Activated CD8-positive, alpha-beta T cell treated with anti-CD3 and anti-CD28 coated beads for 36 hours (primary cell): ENCODE measurements at regions not wholly inside any gene's neighbourhood (a gene's known extent, or its start where the extent isn't known, plus 50 kb on each side); places are given as distances from the start of the nearest gene placed in this dataset.

Experiments
- ATAC-seq: fragments of 200-7000 bp; cut with Tn5 transposase; one replicate; pipeline ENCODE4 v1.10.0; 2021; ENCODE audit warnings: mild to moderate bottlenecking, moderate library complexity
- CTCF ChIA-PET: fragments of 350-600 bp; sonication (Branson Sonifier 250); formaldehyde crosslinking; loops from one replicate; lab custom pipeline; 2021; ENCODE audit warnings: antibody characterized with exemption; lab: Charles Lee
- POLR2A ChIA-PET: fragments of 350-600 bp; sonication (Branson Sonifier 250); formaldehyde crosslinking; loops from one replicate; lab custom pipeline; 2021; ENCODE audit warnings: antibody characterized with exemption; lab: Charles Lee
- DNase-seq: peaks from one replicate; pipeline ENCODE4 v3.0.0-alpha.2; 2020
- H3K27ac Mint-ChIP-seq: one replicate; pipeline ENCODE4 v1.8.0; 2021; ENCODE audit warnings: mild to moderate bottlenecking, mixed read lengths
- H3K27me3 Mint-ChIP-seq: one replicate; pipeline ENCODE4 v1.8.0; 2021; ENCODE audit warnings: mixed read lengths
- H3K36me3 Mint-ChIP-seq: one replicate; pipeline ENCODE4 v1.8.0; 2021; ENCODE audit warnings: low read depth, mixed read lengths
- H3K4me1 Mint-ChIP-seq: one replicate; pipeline ENCODE4 v1.8.0; 2021; ENCODE audit warnings: low read depth, mixed read lengths
- H3K4me3 Mint-ChIP-seq: one replicate; pipeline ENCODE4 v1.8.0; 2021; ENCODE audit warnings: mild to moderate bottlenecking, moderate library complexity, mixed read lengths
- H3K9me3 Mint-ChIP-seq: one replicate; pipeline ENCODE4 v1.8.0; 2021; ENCODE audit warnings: mixed read lengths
- CTCF ChIP-seq: fragments of 200-600 bp; IDR thresholded peaks from one replicate; pipeline ENCODE4 v1.8.0; 2022; ENCODE audit warnings: antibody characterized with exemption, mild to moderate bottlenecking
- intact Hi-C: fragments of 100-400 bp; cut with micrococcal nuclease; formaldehyde crosslinking; loops from one replicate; pipeline ENCODE4 v1.10.0; 2022

- CTCF ChIA-PET = no interaction called here
- DNase-seq = no peak
- TF ChIP-seq CTCF = no peak
- intact Hi-C loops = no loop called here
- H3K27me3 Mint-ChIP-seq = no peaks in the 10 kb centered on the region
- no peaks in the 10 kb centered on the region for H3K4me1 Mint-ChIP-seq
- ATAC-seq = no peak
- H3K36me3 Mint-ChIP-seq = no peaks in the 10 kb centered on the region
- POLR2A ChIA-PET = no interaction called here
- H3K9me3 Mint-ChIP-seq = peaks cover under 1% of the 10 kb centered on the region
- no peak overlapping the region for H3K4me3 Mint-ChIP-seq
- H3K27ac Mint-ChIP-seq = no peak overlapping the region
Observed at GRCh38 chr7:33831389-33832141, 73.8 kb upstream of the BMPER start.

GRCh38 chr7:33832271-33832721 is 73.0 kb upstream of the BMPER start:
- no peak overlapping the region for H3K27ac Mint-ChIP-seq
- intact Hi-C loops = no loop called here
- CTCF ChIA-PET = no interaction called here

GRCh38 chr7:33836797-33837355 is 68.5 kb upstream of the BMPER start:
- ChIA-PET CTCF (interaction anchor here (0.7 to 1.7 kb wide), 5 partner anchors 12 to 106 kb away, joined by 3 to 4 read pairs (median 3); no protein-coding TSS in a partner anchor), POLR2A (no interaction called here)
- Mint-ChIP-seq H3K36me3 (no peaks in the 10 kb centered on the region), H3K27me3 (no peaks in the 10 kb centered on the region), H3K4me1 (no peaks in the 10 kb centered on the region), H3K4me3 (no peak overlapping the region), H3K9me3 (peaks cover 7% of the 10 kb centered on the region), H3K27ac (no peak overlapping the region)
- intact Hi-C loops = no loop called here
- DNase-seq (peak; percentile 26), ATAC-seq (no peak)
- TF ChIP-seq CTCF = peak; percentile 59

More at GRCh38 chr7:33832271-33832721, 73.0 kb upstream of the BMPER start:
- H3K27me3 Mint-ChIP-seq = no peaks in the 10 kb centered on the region
- H3K4me1 Mint-ChIP-seq = no peaks in the 10 kb centered on the region
- POLR2A ChIA-PET = no interaction called here
- no peak for DNase-seq
- H3K9me3 Mint-ChIP-seq = peaks cover 7% of the 10 kb centered on the region
- H3K36me3 Mint-ChIP-seq = no peaks in the 10 kb centered on the region
- no peak overlapping the region for H3K4me3 Mint-ChIP-seq
- no peak for ATAC-seq
- no peak for TF ChIP-seq CTCF

GRCh38 chr7:33837356-33837851 is 67.9 kb upstream of the BMPER start:
- peaks cover 7% of the 10 kb centered on the region for H3K9me3 Mint-ChIP-seq
- ChIA-PET POLR2A (no interaction called here), CTCF (interaction anchor here (0.7 to 1.7 kb wide), 5 partner anchors 13 to 107 kb away, joined by 3 to 4 read pairs (median 3); no protein-coding TSS in a partner anchor)
- TF ChIP-seq CTCF = no peak
- ATAC-seq (no peak), DNase-seq (no peak)
- H3K27ac Mint-ChIP-seq = no peak overlapping the region
- H3K36me3 Mint-ChIP-seq = no peaks in the 10 kb centered on the region
- no peaks in the 10 kb centered on the region for H3K27me3 Mint-ChIP-seq
- no peaks in the 10 kb centered on the region for H3K4me1 Mint-ChIP-seq
- H3K4me3 Mint-ChIP-seq = no peak overlapping the region
- intact Hi-C loops = no loop called here

GRCh38 chr7:33841031-33841430 is 64.3 kb upstream of the BMPER start:
- Mint-ChIP-seq H3K4me1 (no peaks in the 10 kb centered on the region), H3K36me3 (no peaks in the 10 kb centered on the region), H3K27me3 (no peaks in the 10 kb centered on the region), H3K9me3 (peaks cover 7% of the 10 kb centered on the region), H3K4me3 (no peak overlapping the region), H3K27ac (no peak overlapping the region)
- ChIA-PET CTCF (no interaction called here), POLR2A (no interaction called here)
- TF ChIP-seq CTCF = no peak
- intact Hi-C loops = no loop called here
- no peak for DNase-seq
- no peak for ATAC-seq
